Adrenal gland (tissue), 5 donors: ENCODE measurements at regions not wholly inside any gene's neighbourhood (a gene's known extent, or its start where the extent isn't known, plus 50 kb on each side); places are given as distances from the start of the nearest gene placed in this dataset.

Experiments used
- CTCF ChIP-seq, 6 experiments: fragments of 450-650 bp in 4 of 6; fragments of 200-600 bp in 2 of 6; sonication (generic) in 1 of 6; IDR thresholded peaks; 1 replicate in 5 of 6; 2 replicates in 1 of 6; pipeline versions ENCODE4 v1.5.1 to v1.8.0; 2016 to 2021; ENCODE audit warnings: antibody characterized with exemption in 6 of 6, mild to moderate bottlenecking in 2 of 6, moderate library complexity in 1 of 6
- POLR2A ChIP-seq, 2 donors: fragments of 450-650 bp; IDR thresholded peaks; one replicate each; pipeline ENCODE4 v1.6.1; 2017; ENCODE audit warnings: antibody characterized with exemption in 2 of 2, mild to moderate bottlenecking in 2 of 2, moderate library complexity in 1 of 2
- donor health status: DM: no; HTN: no; CAD: no.

GRCh38 chr5:2639425-2639824 is 112.1 kb downstream of the IRX2 start:
- TF ChIP-seq POLR2A (IDR thresholded peaks at IDR 0.05) (no peak), CTCF (IDR thresholded peaks at IDR 0.05) (no peak)
